Left lung (tissue), 4 donors: ENCODE measurements at regions not wholly inside any gene's neighbourhood (a gene's known extent, or its start where the extent isn't known, plus 50 kb on each side); places are given as distances from the start of the nearest gene placed in this dataset.

Experiments
- ATAC-seq: fragments of 200-7000 bp; cut with Tn5 transposase; one replicate; pipeline ENCODE4 v1.9.1; 2020; ENCODE audit warnings: moderate library complexity
- DNase-seq, 4 donors: peaks; one replicate each; pipeline ENCODE4 v3.0.0-alpha.2; 2013 to 2020
- H3K27ac ChIP-seq, 2 donors: fragments of 200-600 bp; sonication (generic) in 1 of 2; one replicate each; pipeline versions ENCODE4 v1.5.0 to v1.8.0; 2020 to 2021
- H3K27me3 ChIP-seq, 2 donors: fragments of 200-600 bp; sonication (generic) in 1 of 2; one replicate each; pipeline versions ENCODE4 v1.5.0 to v1.8.0; 2020 to 2021
- H3K36me3 ChIP-seq, 2 donors: fragments of 200-600 bp; sonication (generic) in 1 of 2; one replicate each; pipeline versions ENCODE4 v1.5.0 to v1.8.0; 2020 to 2021
- H3K4me1 ChIP-seq, 2 donors: fragments of 200-600 bp; one replicate each; pipeline ENCODE4 v1.8.0; 2021
- H3K4me3 ChIP-seq, 2 donors: fragments of 200-600 bp; sonication (generic) in 1 of 2; one replicate each; pipeline versions ENCODE4 v1.5.0 to v1.8.0; 2020 to 2021; ENCODE audit warnings: mild to moderate bottlenecking in 1 of 2
- H3K9me3 ChIP-seq, 2 donors: fragments of 200-600 bp; sonication (generic) in 1 of 2; one replicate each; pipeline versions ENCODE4 v1.5.0 to v1.8.0; 2020 to 2021
- CTCF ChIP-seq, 2 donors: fragments of 200-600 bp; sonication (generic) in 1 of 2; IDR thresholded peaks; one replicate each; pipeline versions ENCODE4 v1.5.0 to v1.8.0; 2021; ENCODE audit warnings: antibody characterized with exemption in 2 of 2
- intact Hi-C, 2 donors: fragments of 100-400 bp; cut with DNase I; formaldehyde crosslinking; loops; one replicate each; pipeline versions ENCODE4 v1.11.2 to v1.14.2; 2022
- donor health status: DM: no; HTN: yes; CAD: no.
- donor health status: DM: no; HTN: no; CAD: no.

DNA sequence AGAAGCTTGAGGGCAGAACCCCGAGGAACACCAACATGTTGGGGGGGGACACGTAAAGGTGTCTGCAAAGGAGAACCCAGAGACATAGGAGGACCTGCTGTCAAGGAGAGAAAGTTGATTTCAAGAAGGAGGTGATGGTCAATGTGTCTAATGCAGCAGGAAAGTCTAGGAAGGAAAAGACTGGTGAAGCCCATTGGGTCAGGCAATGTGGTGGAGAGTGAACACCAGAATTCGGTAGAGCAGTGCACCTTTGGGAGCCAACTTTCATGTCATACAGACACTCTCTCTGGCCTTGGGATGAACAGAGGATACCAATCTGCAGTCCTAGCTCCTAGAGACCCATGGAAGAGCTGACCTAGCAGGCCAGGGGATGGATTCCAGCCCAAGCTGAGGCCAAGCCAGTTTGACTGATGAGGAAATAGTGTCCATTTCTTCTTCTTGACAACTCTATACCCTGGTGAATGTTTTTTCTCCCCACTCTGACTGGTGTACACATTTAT lies 101.9 kb downstream of the MYCN start:
- Histone ChIP-seq H3K27me3 (peaks cover 0 to 11% of the 10 kb centered on the region in 2 donors), H3K4me1 (no peaks in the 10 kb centered on the region), H3K9me3 (no peaks in the 10 kb centered on the region), H3K4me3 (no peak overlapping the region), H3K36me3 (no peaks in the 10 kb centered on the region), H3K27ac (no peak overlapping the region)
- no peak for ATAC-seq
- intact Hi-C loops = no loop called here
- TF ChIP-seq CTCF (IDR thresholded peaks at IDR 0.05) = no peak
- DNase-seq = no peak

DNA sequence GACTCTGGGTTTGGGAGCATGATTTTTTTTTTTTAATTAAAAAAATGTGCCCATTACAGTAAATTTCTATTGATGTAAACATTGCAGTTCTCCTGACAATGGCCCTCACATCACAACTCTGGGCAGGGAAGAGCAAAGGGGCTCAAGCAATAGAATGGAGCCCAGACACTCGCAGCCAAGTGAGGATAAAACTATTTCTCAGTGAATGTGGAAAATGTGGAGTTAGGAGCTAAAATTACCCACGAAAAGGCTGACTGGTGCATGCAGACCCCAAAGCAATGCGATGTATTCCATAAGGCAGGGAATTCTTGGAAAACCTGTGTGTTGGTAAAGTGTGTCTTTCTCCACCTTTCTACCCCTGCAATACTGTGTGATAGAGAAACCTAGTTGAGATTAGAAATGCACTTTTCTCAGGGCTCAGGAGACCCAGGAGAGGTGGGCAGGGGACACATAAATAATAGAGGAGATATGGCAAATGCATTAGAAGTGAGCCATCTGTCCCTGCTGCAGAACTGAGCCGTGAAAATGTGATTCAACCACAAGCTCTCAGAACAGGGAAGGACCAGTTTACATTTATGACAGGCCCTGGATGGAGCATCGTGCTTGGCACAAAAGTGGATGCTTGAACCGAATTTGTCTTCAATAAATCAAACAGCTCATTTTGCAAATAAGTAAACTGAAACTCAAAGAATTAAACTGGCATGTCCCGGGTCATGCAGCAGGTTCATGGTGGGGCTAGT lies 100.1 kb downstream of the MYCN start:
- TF ChIP-seq CTCF (IDR thresholded peaks at IDR 0.05) = no peak
- Histone ChIP-seq H3K36me3 (no peaks in the 10 kb centered on the region), H3K27me3 (peaks cover 0 to 11% of the 10 kb centered on the region in 2 donors), H3K9me3 (no peaks in the 10 kb centered on the region), H3K4me3 (no peak overlapping the region), H3K4me1 (no peaks in the 10 kb centered on the region), H3K27ac (no peak overlapping the region)
- DNase-seq = no peak
- ATAC-seq = no peak
- intact Hi-C loops = no loop called here

DNA sequence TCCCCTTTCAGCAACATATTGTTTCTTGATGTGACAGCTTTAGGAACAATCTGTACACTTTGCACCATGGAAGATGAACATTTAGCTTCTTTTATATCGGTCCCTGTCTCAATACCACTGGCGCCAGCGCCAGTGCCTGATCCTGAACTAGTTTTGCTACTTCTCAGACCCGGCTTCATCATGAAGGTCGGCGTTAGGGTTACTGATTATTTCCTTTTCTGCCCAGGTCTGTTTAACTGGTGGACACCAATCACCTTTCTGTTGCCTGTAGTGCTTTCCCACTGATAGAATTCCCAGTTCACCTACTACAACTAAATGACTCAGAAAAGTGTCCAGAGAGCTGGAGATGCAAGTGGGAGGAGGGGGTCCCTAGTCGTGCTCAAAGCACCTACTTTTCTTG lies 99.5 kb downstream of the MYCN start:
- ATAC-seq = no peak
- Histone ChIP-seq H3K4me1 (no peaks in the 10 kb centered on the region), H3K9me3 (no peaks in the 10 kb centered on the region), H3K36me3 (no peaks in the 10 kb centered on the region), H3K27me3 (peaks cover 0 to 11% of the 10 kb centered on the region in 2 donors), H3K27ac (no peak overlapping the region), H3K4me3 (no peak overlapping the region)
- TF ChIP-seq CTCF (IDR thresholded peaks at IDR 0.05) = no peak
- intact Hi-C loops = no loop called here
- DNase-seq = no peak

GRCh38 chr2:16039055-16039454 lies 98.7 kb downstream of the MYCN start:
- H3K27ac ChIP-seq = no peak overlapping the region
- no peak for TF ChIP-seq CTCF (IDR thresholded peaks at IDR 0.05)
- intact Hi-C loops = no loop called here

DNA sequence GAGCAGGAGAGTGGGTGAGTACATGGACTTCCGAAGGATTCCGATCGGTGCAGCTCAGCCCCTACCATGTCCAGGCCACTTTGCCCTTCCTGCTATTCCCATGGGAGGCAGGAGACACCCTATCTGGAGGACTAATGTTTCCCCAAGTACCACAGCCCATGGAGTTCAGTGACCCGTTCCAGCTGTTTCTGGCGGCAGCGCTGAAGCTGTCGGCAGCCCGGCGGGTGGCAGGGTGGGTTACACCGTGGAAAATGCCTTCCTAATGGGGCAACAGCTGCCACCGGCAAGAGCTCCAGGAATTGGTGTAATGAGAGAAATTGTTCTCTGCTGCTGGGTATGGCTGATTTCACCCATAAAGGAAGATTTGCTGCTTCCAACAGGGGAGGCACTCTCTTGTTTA lies 98.3 kb downstream of the MYCN start:
- H3K36me3 ChIP-seq = no peaks in the 10 kb centered on the region
- no peaks in the 10 kb centered on the region for H3K4me1 ChIP-seq
- no peak for ATAC-seq
- H3K27ac ChIP-seq = no peak overlapping the region
- no peak overlapping the region for H3K4me3 ChIP-seq
- no peaks in the 10 kb centered on the region for H3K9me3 ChIP-seq
- no peak for DNase-seq
- intact Hi-C loops = no loop called here
- no peak for TF ChIP-seq CTCF (IDR thresholded peaks at IDR 0.05)
- H3K27me3 ChIP-seq = peaks cover 0 to 11% of the 10 kb centered on the region in 2 donors

More at GRCh38 chr2:16039055-16039454, 98.7 kb downstream of the MYCN start:
- DNase-seq (no peak), ATAC-seq (no peak)
- Histone ChIP-seq H3K4me3 (no peak overlapping the region), H3K27me3 (peaks cover 0 to 11% of the 10 kb centered on the region in 2 donors), H3K9me3 (no peaks in the 10 kb centered on the region), H3K36me3 (no peaks in the 10 kb centered on the region), H3K4me1 (no peaks in the 10 kb centered on the region)
